ENCODE measurements at regions not wholly inside any gene's neighbourhood (a gene's known extent, or its start where the extent isn't known, plus 50 kb on each side); places are given as distances from the start of the nearest gene placed in this dataset.
A peak's percentile ranks its signal among the peaks of the same experiment; 100 is the strongest.

DNA sequence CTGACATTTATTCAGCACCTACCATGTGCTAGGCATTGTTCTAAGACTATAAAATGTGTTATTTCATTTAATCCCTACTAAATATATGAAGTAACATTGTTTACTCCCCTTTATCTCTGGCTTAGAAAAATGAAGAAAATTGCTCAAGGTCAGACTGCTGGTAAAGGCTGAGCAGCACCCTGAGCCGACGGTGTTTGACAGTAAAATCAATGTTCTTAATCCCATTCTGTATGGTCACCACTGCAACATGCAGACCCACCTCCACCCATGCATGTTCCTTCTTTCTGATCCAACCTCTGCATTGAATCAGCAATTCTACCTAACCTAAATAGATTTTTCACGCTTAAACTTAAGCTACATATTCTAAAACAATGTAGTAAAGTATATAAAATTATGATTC, 216.5 kb downstream of the ZBBX start:
- no peak for DNase-seq (ENCODE audit: low read depth)
- TF ChIP-seq, protein P1, sequence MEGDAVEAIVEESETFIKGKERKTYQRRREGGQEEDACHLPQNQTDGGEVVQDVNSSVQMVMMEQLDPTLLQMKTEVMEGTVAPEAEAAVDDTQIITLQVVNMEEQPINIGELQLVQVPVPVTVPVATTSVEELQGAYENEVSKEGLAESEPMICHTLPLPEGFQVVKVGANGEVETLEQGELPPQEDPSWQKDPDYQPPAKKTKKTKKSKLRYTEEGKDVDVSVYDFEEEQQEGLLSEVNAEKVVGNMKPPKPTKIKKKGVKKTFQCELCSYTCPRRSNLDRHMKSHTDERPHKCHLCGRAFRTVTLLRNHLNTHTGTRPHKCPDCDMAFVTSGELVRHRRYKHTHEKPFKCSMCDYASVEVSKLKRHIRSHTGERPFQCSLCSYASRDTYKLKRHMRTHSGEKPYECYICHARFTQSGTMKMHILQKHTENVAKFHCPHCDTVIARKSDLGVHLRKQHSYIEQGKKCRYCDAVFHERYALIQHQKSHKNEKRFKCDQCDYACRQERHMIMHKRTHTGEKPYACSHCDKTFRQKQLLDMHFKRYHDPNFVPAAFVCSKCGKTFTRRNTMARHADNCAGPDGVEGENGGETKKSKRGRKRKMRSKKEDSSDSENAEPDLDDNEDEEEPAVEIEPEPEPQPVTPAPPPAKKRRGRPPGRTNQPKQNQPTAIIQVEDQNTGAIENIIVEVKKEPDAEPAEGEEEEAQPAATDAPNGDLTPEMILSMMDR (IDR thresholded peaks at IDR 0.05; ENCODE audit: insufficient read depth, low read depth, low read length), result no peak
- no peak overlapping the region for H3K4me3 ChIP-seq (ENCODE audit: low read depth, low read length)

DNA sequence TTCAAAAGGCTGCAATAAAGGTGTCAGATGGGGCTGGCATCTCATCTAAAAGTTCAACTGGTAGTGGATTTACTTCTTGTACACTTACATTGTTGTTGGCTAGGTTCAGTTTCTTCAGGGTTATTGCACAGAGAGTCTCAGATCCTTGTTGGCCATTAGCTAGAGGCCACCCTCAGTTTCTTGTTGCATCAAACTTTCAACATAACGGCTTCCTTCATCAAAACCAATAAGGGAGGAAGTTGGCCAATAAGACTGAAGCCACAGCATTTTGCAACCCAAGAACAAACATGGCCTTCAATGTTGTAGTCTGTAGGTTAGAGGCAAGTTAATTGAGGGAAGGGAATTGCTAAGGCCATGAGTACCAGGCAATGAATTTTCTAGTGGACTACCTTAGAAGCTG, 218.0 kb downstream of the ZBBX start:
- TF ChIP-seq, protein P1 (IDR thresholded peaks at IDR 0.05; ENCODE audit: insufficient read depth, low read depth, low read length), result no peak
- DNase-seq (ENCODE audit: low read depth), result no peak
- H3K4me3 ChIP-seq (ENCODE audit: low read depth, low read length), result no peak overlapping the region

DNA sequence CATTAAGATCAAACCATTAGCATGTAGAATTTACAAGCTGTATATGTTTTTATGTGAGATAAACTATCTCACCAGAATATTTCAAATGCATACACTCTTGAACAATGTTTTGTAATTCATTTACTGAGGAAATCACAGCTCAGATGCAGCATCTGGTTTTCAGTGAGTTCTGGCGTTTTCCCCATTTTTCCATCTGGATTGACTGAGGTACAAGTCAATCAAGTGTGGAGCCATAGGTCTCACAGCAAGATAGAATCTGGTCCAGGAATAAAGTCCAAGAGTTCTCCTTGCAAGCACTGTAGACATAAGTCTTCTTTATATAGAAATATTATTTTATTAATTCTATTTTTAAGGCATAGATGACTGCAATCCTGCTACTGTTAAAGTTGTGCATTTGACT, 219.3 kb downstream of the ZBBX start:
- TF ChIP-seq, protein P1 (IDR thresholded peaks at IDR 0.05; ENCODE audit: insufficient read depth, low read depth, low read length), result no peak
- no peak for DNase-seq (ENCODE audit: low read depth)
- no peak overlapping the region for H3K4me3 ChIP-seq (ENCODE audit: low read depth, low read length)

DNA sequence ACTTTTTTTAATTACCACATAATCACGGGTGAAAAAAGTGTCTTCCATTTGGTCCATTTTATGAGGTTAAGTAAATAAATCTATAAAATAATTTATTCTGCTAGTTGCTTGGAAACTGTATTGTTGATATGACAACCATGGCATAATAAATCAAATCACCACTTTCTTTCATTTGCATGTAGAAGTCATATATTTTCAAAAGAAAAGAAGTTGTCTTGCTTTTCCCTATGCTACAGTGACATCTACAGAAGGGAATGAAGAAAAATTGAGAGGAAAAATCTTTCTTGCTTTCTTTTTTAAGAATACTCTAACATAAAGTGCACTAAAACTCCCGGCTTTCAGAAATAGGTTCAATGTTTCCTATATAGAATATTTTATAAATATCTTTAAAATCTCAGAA, 228.5 kb downstream of the ZBBX start:
- TF ChIP-seq, protein P1 (IDR thresholded peaks at IDR 0.05; ENCODE audit: insufficient read depth, low read depth, low read length), result no peak
- H3K4me3 ChIP-seq (ENCODE audit: low read depth, low read length), result no peak overlapping the region
- DNase-seq (ENCODE audit: low read depth), result no peak

DNA sequence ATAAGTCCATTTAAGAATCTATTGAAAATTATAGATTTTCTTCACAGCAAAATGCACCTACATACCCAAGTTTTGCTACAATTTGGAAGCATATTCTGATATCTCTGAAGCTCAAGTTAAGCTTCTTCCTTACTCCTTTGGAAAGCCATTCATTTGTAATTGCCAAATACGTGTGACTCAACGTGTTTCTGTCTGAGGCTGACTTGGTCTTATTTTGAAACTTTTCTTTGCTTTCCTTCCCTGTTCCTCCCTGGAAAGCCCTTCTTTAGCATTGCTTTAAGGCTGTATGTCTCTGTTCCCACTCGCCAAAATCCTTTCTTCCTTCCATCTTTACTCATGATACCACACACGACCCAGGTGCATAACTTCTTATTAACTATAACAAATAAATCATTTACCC, 232.0 kb downstream of the ZBBX start:
- no peak overlapping the region for H3K4me3 ChIP-seq (ENCODE audit: low read depth, low read length)
- TF ChIP-seq, protein P1 (IDR thresholded peaks at IDR 0.05; ENCODE audit: insufficient read depth, low read depth, low read length), result no peak
- DNase-seq (ENCODE audit: low read depth), result no peak

DNA sequence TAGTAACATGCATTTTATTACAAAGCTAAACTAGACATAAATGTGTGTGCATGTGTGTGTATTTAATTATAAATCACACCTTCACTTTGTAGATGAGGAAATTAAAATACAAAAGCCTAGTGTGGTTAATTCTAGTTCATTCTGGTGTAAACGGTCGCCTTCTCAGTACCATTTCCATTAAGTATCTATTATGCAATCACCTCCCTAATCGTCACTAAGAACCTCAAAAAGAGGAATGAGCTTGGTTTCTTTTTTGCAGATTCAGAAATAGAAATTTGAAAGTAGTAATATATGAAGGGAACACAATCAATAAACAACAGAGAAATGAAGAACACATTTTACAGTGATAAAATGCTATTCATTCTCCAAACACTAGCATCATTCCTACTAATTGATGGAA, 233.2 kb downstream of the ZBBX start:
- no peak for DNase-seq (ENCODE audit: low read depth)
- TF ChIP-seq, protein P1 (IDR thresholded peaks at IDR 0.05; ENCODE audit: insufficient read depth, low read depth, low read length), result no peak

DNA sequence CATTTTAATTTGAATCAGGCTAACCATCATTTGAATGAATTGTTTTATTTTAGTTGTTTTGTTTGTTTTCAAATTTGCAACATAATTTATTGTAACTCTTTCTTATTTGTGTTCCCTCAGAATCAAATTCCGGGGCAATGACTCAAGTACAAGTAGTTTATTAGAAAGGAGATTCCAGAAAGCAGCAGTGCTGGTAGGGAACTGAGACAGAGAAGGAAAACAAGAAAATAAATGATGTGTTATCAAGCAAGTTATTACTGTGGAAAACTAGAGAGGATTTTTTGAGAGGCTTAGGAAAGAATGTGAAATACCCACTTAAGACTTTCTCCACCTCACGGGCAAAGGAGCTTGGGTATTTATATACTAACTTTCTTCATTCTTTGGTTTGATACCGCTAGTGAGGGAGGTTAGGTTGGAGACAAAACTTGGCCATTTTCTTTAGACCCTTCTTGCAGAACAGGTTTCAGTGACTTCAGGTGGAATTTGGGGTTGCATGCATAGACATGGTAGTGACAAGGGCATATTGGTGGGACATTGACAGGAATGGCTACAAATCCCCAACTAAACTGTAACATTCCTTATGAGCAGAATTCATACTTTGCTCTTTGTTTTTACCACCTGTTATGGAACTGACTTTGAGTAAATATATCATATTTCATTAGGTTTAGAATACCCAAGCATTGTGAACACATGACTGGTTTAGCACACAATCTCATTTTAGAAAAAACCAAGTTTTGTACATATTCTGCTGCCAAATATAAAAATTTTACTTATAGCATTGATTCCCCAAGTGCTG, 254.3 kb downstream of the ZBBX start:
- peak; percentile 8 for DNase-seq (ENCODE audit: low read depth)
- no peak overlapping the region for H3K4me3 ChIP-seq (ENCODE audit: low read depth, low read length)
- TF ChIP-seq, protein P1 (IDR thresholded peaks at IDR 0.05; ENCODE audit: insufficient read depth, low read depth, low read length), result no peak

More for the DNA sequence above, 233.2 kb downstream of the ZBBX start:
- H3K4me3 ChIP-seq (ENCODE audit: low read depth, low read length), result no peak overlapping the region

Measured in fibroblast of villous mesenchyme (primary cell).